ENCODE measurements at regions not wholly inside any gene's neighbourhood (a gene's known extent, or its start where the extent isn't known, plus 50 kb on each side); places are given as distances from the start of the nearest gene placed in this dataset.

GRCh38 chr6:169035385-169036240 is 218.0 kb downstream of the THBS2 start:
- Histone ChIP-seq H3K4me1 (ENCODE audit: control insufficient read depth in 2 of 2, insufficient read depth in 1 of 2, low read depth in 1 of 2, low read length in 2 of 2) (no peaks in the 10 kb centered on the region), H3K9ac (ENCODE audit: low read depth, low read length, poor library complexity) (no peak overlapping the region), H3K23ac (ENCODE audit: low read depth, low read length, poor library complexity) (no peak overlapping the region), H3K79me1 (ENCODE audit: low read depth, low read length) (no peaks in the 10 kb centered on the region), H4K91ac (ENCODE audit: low read depth, low read length, poor library complexity) (no peak overlapping the region), H3K4me2 (ENCODE audit: insufficient read depth, low read length, poor library complexity, severe bottlenecking) (no peak overlapping the region), H2BK15ac (ENCODE audit: low read length) (no peak overlapping the region), H3K9me3 (replicated peaks in 1 of 2; ENCODE audit: control insufficient read depth in 2 of 2, insufficient read depth in 1 of 2, low read depth in 1 of 2, low read length in 2 of 2) (no peaks in the 10 kb centered on the region), H2AK5ac (ENCODE audit: low read depth, low read length) (no peak overlapping the region), H3K4ac (ENCODE audit: low read length) (no peak overlapping the region), H2AFZ (ENCODE audit: low read length) (no peak overlapping the region), H3K18ac (ENCODE audit: low read length) (peak overlapping the region; percentile 12), H3K27me3 (ENCODE audit: control insufficient read depth in 3 of 3, insufficient read depth in 3 of 3, low read depth in 1 of 3, low read length in 3 of 3) (no peaks in the 10 kb centered on the region), H4K8ac (ENCODE audit: low read depth, low read length) (no peak overlapping the region), H2BK5ac (ENCODE audit: low read length) (no peak overlapping the region), H3K36me3 (replicated peaks in 1 of 2; ENCODE audit: control insufficient read depth in 2 of 2, insufficient read depth in 2 of 2, low read length in 2 of 2) (no peaks in the 10 kb centered on the region), H2BK12ac (ENCODE audit: low read length) (no peak overlapping the region), H3K14ac (ENCODE audit: low read length) (no peak overlapping the region), H3K27ac (replicated peaks; ENCODE audit: low read length) (no peak overlapping the region), H3K4me3 (ENCODE audit: low read length in 2 of 2) (no peak overlapping the region), H2BK120ac (ENCODE audit: low read depth, low read length) (no peak overlapping the region)
- no CpG with 5 or more reads among the region's 8 CpGs for WGBS, 2 donors (ENCODE audit: extremely low coverage in 2 of 2, insufficient read length in 2 of 2, insufficient replicate concordance in 1 of 2)
- DNase-seq (ENCODE audit: low spot score), result no peak

- no CpG with 5 or more reads among the region's 13 CpGs for WGBS, 2 donors (ENCODE audit: extremely low coverage in 2 of 2, insufficient read length in 2 of 2, insufficient replicate concordance in 1 of 2)
- no peak overlapping the region for H3K23ac ChIP-seq (ENCODE audit: low read depth, low read length, poor library complexity)
- no peak for DNase-seq (ENCODE audit: low spot score)
- H2BK5ac ChIP-seq (ENCODE audit: low read length), result no peak overlapping the region
- no peak overlapping the region for H2AK5ac ChIP-seq (ENCODE audit: low read depth, low read length)
- H2BK12ac ChIP-seq (ENCODE audit: low read length), result no peak overlapping the region
- no peak overlapping the region for H2BK15ac ChIP-seq (ENCODE audit: low read length)
- H3K14ac ChIP-seq (ENCODE audit: low read length), result no peak overlapping the region
- H4K91ac ChIP-seq (ENCODE audit: low read depth, low read length, poor library complexity), result no peak overlapping the region
- H3K27ac ChIP-seq (replicated peaks; ENCODE audit: low read length), result no peak overlapping the region
- no peaks in the 10 kb centered on the region for H3K79me1 ChIP-seq (ENCODE audit: low read depth, low read length)
- H3K9ac ChIP-seq (ENCODE audit: low read depth, low read length, poor library complexity), result no peak overlapping the region
- no peak overlapping the region for H3K4me2 ChIP-seq (ENCODE audit: insufficient read depth, low read length, poor library complexity, severe bottlenecking)
- H3K4ac ChIP-seq (ENCODE audit: low read length), result no peak overlapping the region
- H3K18ac ChIP-seq (ENCODE audit: low read length), result no peak overlapping the region
- H3K36me3 ChIP-seq (replicated peaks in 1 of 2; ENCODE audit: control insufficient read depth in 2 of 2, insufficient read depth in 2 of 2, low read length in 2 of 2), result no peaks in the 10 kb centered on the region
- no peak overlapping the region for H2AFZ ChIP-seq (ENCODE audit: low read length)
- no peak overlapping the region for H3K4me3 ChIP-seq (ENCODE audit: low read length in 2 of 2)
- no peaks in the 10 kb centered on the region for H3K27me3 ChIP-seq (ENCODE audit: control insufficient read depth in 3 of 3, insufficient read depth in 3 of 3, low read depth in 1 of 3, low read length in 3 of 3)
- H3K9me3 ChIP-seq (replicated peaks in 1 of 2; ENCODE audit: control insufficient read depth in 2 of 2, insufficient read depth in 1 of 2, low read depth in 1 of 2, low read length in 2 of 2), result no peaks in the 10 kb centered on the region
- no peaks in the 10 kb centered on the region for H3K4me1 ChIP-seq (ENCODE audit: control insufficient read depth in 2 of 2, insufficient read depth in 1 of 2, low read depth in 1 of 2, low read length in 2 of 2)
- H4K8ac ChIP-seq (ENCODE audit: low read depth, low read length), result no peak overlapping the region
- H2BK120ac ChIP-seq (ENCODE audit: low read depth, low read length), result no peak overlapping the region
Observed at GRCh38 chr6:169034516-169035167, 219.0 kb downstream of the THBS2 start.

- Histone ChIP-seq H3K79me1 (ENCODE audit: low read depth, low read length) (no peaks in the 10 kb centered on the region), H3K4me3 (ENCODE audit: low read length in 2 of 2) (no peak overlapping the region), H2AK5ac (ENCODE audit: low read depth, low read length) (no peak overlapping the region), H3K9ac (ENCODE audit: low read depth, low read length, poor library complexity) (no peak overlapping the region), H2BK12ac (ENCODE audit: low read length) (no peak overlapping the region), H3K27me3 (ENCODE audit: control insufficient read depth in 3 of 3, insufficient read depth in 3 of 3, low read depth in 1 of 3, low read length in 3 of 3) (no peaks in the 10 kb centered on the region), H3K4me2 (ENCODE audit: insufficient read depth, low read length, poor library complexity, severe bottlenecking) (no peak overlapping the region), H3K9me3 (replicated peaks in 1 of 2; ENCODE audit: control insufficient read depth in 2 of 2, insufficient read depth in 1 of 2, low read depth in 1 of 2, low read length in 2 of 2) (no peaks in the 10 kb centered on the region), H4K8ac (ENCODE audit: low read depth, low read length) (no peak overlapping the region), H3K36me3 (replicated peaks in 1 of 2; ENCODE audit: control insufficient read depth in 2 of 2, insufficient read depth in 2 of 2, low read length in 2 of 2) (no peaks in the 10 kb centered on the region), H3K27ac (replicated peaks; ENCODE audit: low read length) (no peak overlapping the region), H3K4ac (ENCODE audit: low read length) (no peak overlapping the region), H2BK5ac (ENCODE audit: low read length) (no peak overlapping the region), H3K23ac (ENCODE audit: low read depth, low read length, poor library complexity) (no peak overlapping the region), H3K14ac (ENCODE audit: low read length) (no peak overlapping the region), H4K91ac (ENCODE audit: low read depth, low read length, poor library complexity) (no peak overlapping the region), H2BK15ac (ENCODE audit: low read length) (no peak overlapping the region), H3K18ac (ENCODE audit: low read length) (no peak overlapping the region), H3K4me1 (ENCODE audit: control insufficient read depth in 2 of 2, insufficient read depth in 1 of 2, low read depth in 1 of 2, low read length in 2 of 2) (no peaks in the 10 kb centered on the region), H2AFZ (ENCODE audit: low read length) (no peak overlapping the region), H2BK120ac (ENCODE audit: low read depth, low read length) (no peak overlapping the region)
- no peak for DNase-seq (ENCODE audit: low spot score)
- WGBS, 2 donors (ENCODE audit: extremely low coverage in 2 of 2, insufficient read length in 2 of 2, insufficient replicate concordance in 1 of 2), result no CpG with 5 or more reads among the region's 4 CpGs
Observed at GRCh38 chr6:169029861-169030260, 223.8 kb downstream of the THBS2 start.

GRCh38 chr6:169028343-169028742 is 225.3 kb downstream of the THBS2 start:
- H3K4ac ChIP-seq (ENCODE audit: low read length), result no peak overlapping the region
- WGBS, 2 donors (ENCODE audit: extremely low coverage in 2 of 2, insufficient read length in 2 of 2, insufficient replicate concordance in 1 of 2), result no CpG with 5 or more reads among the region's 3 CpGs

More at GRCh38 chr6:169028343-169028742, 225.3 kb downstream of the THBS2 start:
- DNase-seq (ENCODE audit: low spot score), result no peak
- H3K9me3 ChIP-seq (replicated peaks in 1 of 2; ENCODE audit: control insufficient read depth in 2 of 2, insufficient read depth in 1 of 2, low read depth in 1 of 2, low read length in 2 of 2), result no peaks in the 10 kb centered on the region
- no peak overlapping the region for H3K14ac ChIP-seq (ENCODE audit: low read length)
- no peak overlapping the region for H2AK5ac ChIP-seq (ENCODE audit: low read depth, low read length)
- H3K4me2 ChIP-seq (ENCODE audit: insufficient read depth, low read length, poor library complexity, severe bottlenecking), result no peak overlapping the region
- H3K27me3 ChIP-seq (ENCODE audit: control insufficient read depth in 3 of 3, insufficient read depth in 3 of 3, low read depth in 1 of 3, low read length in 3 of 3), result no peaks in the 10 kb centered on the region
- no peak overlapping the region for H2BK5ac ChIP-seq (ENCODE audit: low read length)
- no peak overlapping the region for H4K8ac ChIP-seq (ENCODE audit: low read depth, low read length)
- H3K4me1 ChIP-seq (ENCODE audit: control insufficient read depth in 2 of 2, insufficient read depth in 1 of 2, low read depth in 1 of 2, low read length in 2 of 2), result no peaks in the 10 kb centered on the region
- H3K18ac ChIP-seq (ENCODE audit: low read length), result no peak overlapping the region
- no peak overlapping the region for H4K91ac ChIP-seq (ENCODE audit: low read depth, low read length, poor library complexity)
- no peak overlapping the region for H2BK12ac ChIP-seq (ENCODE audit: low read length)
- H3K4me3 ChIP-seq (ENCODE audit: low read length in 2 of 2), result no peak overlapping the region
- H3K27ac ChIP-seq (replicated peaks; ENCODE audit: low read length), result no peak overlapping the region
- no peak overlapping the region for H3K9ac ChIP-seq (ENCODE audit: low read depth, low read length, poor library complexity)
- H3K79me1 ChIP-seq (ENCODE audit: low read depth, low read length), result no peaks in the 10 kb centered on the region
- no peaks in the 10 kb centered on the region for H3K36me3 ChIP-seq (replicated peaks in 1 of 2; ENCODE audit: control insufficient read depth in 2 of 2, insufficient read depth in 2 of 2, low read length in 2 of 2)
- no peak overlapping the region for H3K23ac ChIP-seq (ENCODE audit: low read depth, low read length, poor library complexity)
- no peak overlapping the region for H2BK15ac ChIP-seq (ENCODE audit: low read length)
- no peak overlapping the region for H2BK120ac ChIP-seq (ENCODE audit: low read depth, low read length)
- no peak overlapping the region for H2AFZ ChIP-seq (ENCODE audit: low read length)

Data from neuronal stem cell (in vitro differentiated cells).